GM20431 (cell line): ENCODE measurements at regions not wholly inside any gene's neighbourhood (a gene's known extent, or its start where the extent isn't known, plus 50 kb on each side); places are given as distances from the start of the nearest gene placed in this dataset.
"Not testable (repeated sequence)": the region's sequence is repeated elsewhere in the genome, so short reads cannot be mapped to it uniquely, and the experiment has no call there.

Experiments used
- in situ Hi-C: fragments of 300-500 bp; cut with MseI, MboI; formaldehyde crosslinking; loops from one replicate; pipeline ENCODE4 v1.15.0; 2020; ENCODE audit warnings: low sequenced_read_pairs; ENCODE audit not compliant: unreplicated experiment

DNA sequence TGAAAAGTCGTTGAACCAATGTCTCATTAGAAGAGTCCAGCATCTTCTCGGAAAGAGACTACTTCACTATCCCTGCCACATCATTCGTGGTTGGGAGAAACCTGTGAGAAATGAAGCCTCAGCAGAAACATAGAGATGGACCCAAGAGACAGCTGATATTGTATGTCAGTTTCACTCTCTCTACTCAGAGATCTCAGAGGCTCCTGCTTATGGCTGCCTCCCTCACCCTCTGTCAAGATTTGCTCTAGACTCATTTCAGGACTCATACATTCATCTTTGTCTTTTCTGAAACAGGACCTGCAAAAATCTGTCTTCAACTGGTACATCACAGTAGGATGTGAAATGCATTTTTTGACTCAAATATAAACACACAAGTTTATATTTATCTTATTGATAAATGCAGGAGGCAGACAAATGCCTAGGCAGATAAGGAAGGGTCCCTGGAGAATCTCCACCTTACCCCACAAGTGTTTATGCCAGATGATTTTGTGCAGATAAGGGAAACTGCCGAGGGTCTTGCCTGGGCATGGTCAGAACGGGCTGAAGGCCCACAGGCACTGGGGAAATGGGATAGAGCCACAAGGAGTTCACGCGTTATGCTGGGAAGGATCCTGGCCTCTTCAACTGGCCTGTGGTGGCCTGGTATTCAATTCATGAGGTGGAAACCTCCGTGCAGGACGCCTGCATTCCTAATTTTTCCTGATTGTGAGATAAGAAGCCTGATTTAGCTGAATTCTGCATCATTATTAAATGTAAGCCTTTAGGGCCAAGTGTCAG, 1834.0 kb upstream of the PCDH20 start:
- in situ Hi-C loops, result no loop called here

DNA sequence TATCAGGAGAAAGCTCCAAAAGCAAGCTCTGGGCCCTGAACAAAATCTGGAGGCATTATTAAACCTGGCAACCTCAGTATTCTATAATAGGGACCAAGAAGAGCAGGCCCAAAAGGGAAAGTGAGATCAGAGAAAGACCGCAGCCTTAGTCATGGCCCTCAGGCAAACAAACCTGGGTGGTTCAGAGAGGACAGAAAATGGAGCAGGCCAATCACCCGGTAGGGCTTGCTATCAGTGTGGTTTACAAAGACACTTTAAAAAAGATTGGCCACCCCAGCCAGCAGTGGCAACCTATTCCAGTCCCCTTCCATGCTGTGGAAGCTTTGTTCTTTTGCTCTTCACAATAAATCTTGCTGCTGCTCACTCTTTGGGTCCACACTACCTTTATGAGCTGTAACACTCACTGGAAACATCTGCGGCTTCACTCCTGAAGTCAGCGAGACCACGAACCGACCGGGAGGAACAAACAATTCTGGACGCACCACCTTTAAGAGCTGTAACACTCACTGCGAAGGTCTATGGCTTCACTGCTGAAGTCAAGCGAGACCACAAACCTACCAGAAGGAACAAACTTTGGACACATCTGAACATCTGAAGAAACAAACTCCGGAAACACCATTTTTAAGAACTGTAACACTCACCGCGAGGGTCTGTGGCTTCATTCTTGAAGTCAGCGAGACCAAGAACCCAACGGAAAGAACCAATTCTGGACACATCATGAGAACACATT, 1821.2 kb upstream of the PCDH20 start:
- in situ Hi-C loops, result not testable (repeated sequence)

GRCh38 chr13:63218596-63218995, 1802.9 kb upstream of the PCDH20 start:
- in situ Hi-C loops, result not testable (repeated sequence)

DNA sequence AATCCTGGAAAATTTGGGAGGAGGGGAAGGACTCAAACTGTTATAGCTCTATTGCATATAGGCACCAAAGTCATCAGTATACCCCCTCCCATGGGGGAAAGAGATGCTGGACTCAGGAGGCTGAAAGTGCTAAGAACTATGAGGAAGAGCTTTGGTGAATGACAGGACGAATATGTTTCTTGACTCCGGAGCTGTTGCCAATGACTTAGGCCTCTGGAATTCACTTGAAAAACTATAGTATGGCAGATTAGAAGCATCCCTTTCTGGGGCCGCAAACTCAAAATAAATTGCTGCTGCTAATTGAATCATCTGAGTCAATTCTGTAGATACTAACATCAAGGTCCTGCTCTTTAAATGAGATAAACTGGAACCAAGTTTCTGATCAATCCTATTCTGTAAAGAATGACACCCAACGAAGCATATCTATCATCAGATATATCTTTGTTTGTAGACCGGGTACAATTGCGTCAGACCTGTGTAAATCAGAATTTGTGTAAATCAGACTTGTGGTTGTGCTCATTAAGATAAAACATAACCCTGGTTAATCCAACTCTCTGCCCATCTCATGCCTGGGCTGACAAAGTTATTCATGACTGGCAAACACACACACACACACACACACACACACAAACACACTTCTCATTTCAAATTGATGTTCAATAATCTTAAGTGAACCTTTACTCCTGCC, 1793.8 kb upstream of the PCDH20 start:
- in situ Hi-C loops, result no loop called here

DNA sequence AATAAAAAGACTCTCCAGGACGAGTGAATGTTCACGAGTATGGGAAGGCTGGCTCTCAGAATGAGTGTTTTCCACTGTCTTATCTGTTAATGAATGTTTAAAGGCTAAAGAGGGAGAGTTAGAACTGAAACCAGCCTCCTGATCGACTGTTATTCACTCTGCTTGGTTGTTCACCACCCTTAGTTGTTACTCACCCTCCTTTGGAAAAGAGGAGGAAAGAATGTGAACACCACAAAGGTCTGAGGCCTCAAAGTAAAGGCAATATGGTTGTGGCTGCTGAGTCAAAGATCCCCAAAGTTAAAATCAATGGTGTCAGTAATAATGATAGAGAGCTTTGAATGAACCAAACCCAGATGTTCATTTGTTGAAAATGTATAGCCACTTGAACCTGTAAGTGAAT, 1793.2 kb upstream of the PCDH20 start:
- in situ Hi-C loops, result no loop called here

GRCh38 chr13:63206461-63206860, 1790.8 kb upstream of the PCDH20 start:
- in situ Hi-C loops, result no loop called here

DNA sequence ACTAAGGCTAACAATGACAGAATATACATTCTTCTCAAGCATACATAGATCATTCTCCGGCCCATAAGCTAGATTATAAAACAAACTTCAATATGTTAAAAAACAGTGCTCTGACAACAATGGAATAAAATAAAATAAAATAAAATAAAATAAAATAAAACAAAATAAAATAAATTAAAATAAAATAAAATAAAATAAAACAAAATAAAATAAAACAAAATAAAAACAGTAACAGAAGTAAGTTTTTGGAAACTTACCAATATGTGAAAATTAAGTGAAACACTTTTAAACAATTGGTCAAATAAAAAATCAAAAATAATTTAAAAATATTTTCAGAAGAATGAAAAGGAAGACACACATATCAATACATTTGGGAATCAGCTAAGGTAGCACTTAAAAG, 1785.8 kb upstream of the PCDH20 start:
- in situ Hi-C loops, result no loop called here

- in situ Hi-C loops, result no loop called here
Observed at GRCh38 chr13:63199508-63199907, 1783.9 kb upstream of the PCDH20 start.

- in situ Hi-C loops, result no loop called here
Observed at GRCh38 chr13:63198071-63198470, 1782.4 kb upstream of the PCDH20 start.

DNA sequence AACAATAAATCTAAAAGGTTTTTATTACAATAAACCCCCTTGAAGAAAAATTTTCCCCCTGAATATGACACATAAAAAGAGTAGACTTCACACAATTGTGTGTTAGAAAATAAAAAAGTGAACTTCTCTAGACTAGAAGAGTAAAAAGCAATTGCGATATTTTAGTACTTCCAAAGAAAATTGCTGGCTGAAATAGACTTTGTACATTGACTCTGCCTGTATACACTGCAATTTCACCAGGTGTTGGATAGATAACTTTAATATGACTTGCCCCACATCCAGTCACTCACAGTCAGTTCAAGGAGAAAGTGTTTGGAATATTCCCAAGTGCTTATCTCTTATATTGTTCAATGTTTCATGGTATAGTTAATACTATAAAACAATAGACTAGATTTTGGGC, 1780.1 kb upstream of the PCDH20 start:
- in situ Hi-C loops, result no loop called here

DNA sequence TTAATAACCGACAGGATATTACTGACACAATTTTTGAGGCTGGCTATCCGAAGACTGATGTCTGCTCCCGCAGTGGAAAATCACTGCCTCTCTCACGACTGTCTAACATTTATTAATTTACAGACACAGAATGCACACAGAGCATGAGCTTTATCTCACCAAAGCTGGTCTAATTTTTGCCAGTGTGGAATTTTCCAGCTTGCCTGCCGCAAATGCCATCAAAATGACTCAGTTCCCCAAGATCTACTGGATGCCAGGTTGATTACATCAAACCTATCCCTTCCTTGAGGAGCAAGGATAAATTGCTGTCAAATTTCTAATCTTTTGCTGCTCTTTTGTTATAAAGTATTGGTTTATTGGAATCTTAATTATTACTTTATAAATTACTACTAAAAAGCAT, 1775.1 kb upstream of the PCDH20 start:
- in situ Hi-C loops, result no loop called here

GRCh38 chr13:63190219-63190618, 1774.6 kb upstream of the PCDH20 start:
- in situ Hi-C loops, result no loop called here

DNA sequence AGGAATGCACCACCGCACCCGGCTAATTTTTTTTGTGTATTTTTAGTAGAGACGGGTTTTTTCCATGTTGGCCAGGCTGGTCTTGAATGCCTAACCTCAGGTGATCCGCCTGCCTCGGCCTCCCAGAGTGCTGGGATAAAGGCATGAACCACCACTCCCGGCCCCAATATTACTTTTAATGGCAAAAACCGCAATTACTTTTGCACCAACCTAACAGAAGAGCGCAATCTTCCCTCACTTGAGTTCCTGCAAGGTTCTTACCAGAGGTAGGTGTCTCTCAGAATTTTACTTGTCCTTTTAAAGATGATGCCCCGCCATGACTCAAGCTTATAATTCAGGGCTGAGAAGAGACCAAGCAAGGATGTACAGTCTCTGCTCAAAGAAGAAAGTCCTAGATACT, 1774.1 kb upstream of the PCDH20 start:
- in situ Hi-C loops, result no loop called here

- in situ Hi-C loops, result no loop called here
Observed at GRCh38 chr13:63184693-63185092, 1769.0 kb upstream of the PCDH20 start.

DNA sequence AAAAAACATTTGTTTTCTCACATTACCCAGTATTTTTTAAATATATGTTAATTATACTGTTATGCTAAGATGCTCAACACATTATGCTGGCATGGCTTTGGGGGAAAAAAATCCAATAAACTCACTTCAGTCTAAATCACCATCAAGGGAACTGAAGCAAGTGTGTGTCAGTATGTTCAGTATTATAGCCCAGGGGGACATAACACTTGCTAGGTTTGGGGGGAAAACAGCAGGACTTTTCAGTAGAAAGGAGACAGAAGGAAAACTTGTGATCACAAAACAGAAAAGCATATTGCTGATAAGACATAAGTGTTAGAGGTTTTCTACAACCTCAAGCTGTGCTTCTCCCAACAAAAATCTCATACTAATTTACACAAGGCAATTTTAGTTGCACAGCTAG, 1759.9 kb upstream of the PCDH20 start:
- in situ Hi-C loops, result no loop called here

DNA sequence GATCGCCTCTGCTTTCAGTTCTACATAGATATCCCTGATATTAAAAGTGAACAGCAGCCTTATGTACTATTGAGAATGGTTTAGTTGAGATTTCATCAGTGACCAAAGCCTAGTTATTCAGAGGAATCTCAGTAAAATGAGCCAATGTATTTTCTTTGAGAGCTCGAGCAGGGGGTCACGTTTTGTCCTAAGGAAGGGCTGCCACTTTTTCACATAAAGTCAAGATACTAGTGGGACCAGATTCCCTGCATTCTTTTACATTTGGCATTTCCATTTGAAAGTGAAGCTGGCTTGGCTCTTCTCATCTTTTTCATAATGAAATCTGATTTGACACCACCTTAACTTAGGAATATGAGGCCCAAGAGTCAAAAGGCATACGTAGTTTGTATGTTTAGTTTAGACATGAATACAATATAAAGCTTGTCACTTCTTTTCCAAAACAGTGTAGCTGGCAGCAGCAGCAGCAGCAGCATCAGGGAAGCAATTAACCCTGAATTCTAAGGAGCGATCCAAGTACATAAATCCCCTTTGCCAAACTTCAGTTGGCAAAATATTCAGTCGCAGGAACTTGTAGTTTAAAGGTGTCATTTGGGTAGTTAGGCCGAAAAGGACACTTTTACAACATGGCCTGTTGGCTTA, 1752.2 kb upstream of the PCDH20 start:
- in situ Hi-C loops, result no loop called here

DNA sequence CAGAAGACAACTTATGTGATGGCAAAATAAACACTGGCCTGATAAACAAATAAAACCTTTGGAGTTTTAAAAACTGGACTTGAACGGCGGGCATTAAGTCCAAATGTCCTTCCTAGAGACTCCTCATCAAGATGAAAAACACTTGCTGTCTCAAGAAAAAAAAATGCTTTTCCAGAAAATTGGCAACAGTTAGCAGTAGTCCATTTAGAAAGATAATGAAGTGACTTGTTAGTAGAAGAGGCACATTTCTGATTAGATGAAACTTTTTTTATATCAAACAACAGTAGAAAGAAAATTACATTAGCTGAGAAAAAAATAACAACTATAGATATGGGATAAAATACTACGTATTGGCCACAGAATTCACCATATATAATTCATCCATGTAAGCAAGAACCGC, 1750.7 kb upstream of the PCDH20 start:
- in situ Hi-C loops, result no loop called here

- in situ Hi-C loops, result no loop called here
Observed at GRCh38 chr13:63163903-63164302, 1748.3 kb upstream of the PCDH20 start.

- in situ Hi-C loops, result no loop called here
Observed at GRCh38 chr13:63161219-63161618, 1745.6 kb upstream of the PCDH20 start.

DNA sequence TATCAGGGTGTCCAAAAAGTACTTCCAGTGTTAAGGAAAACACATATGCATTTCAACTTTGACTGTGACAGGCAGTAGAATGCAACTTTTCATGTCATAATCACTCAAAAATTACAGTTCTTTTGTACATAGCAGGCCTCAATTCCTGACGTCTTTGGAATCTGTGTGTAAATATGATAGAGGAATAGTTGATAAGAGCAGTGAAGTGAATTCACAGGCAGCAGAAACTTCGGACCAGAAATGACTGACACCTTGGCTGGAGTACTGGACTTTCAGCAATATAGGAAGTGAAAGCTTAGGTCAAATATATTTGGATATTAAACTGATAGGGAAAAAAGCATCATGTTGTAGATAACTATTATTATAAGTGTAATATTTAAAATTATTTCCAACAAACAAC, 1741.2 kb upstream of the PCDH20 start:
- in situ Hi-C loops, result no loop called here

DNA sequence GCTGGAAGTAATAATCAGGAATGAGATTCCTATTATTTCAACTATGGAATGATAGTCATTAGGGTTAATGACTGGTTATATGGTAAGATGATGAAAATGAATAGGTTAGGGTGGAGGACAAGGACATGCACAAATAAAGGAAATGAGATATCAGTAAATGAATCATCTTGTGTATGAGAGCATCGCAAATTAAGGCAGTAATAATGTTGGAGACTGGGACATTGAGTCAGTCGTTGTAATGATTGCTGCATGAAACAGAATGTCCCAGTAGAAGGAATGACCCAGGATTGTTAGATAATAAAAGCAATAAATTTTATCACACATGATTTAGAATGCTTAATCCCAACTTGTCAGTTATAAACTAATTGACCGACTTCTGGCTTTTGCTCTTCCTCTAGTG, 1733.7 kb upstream of the PCDH20 start:
- in situ Hi-C loops, result no loop called here
